Dermis blood vessel endothelial cell (primary cell): ENCODE measurements at regions not wholly inside any gene's neighbourhood (a gene's known extent, or its start where the extent isn't known, plus 50 kb on each side); places are given as distances from the start of the nearest gene placed in this dataset.

Experiments
- DNase-seq: peaks from one replicate; pipeline ENCODE4 v3.0.0; 2010

- DNase-seq, result no peak
Observed at GRCh38 chr3:40593351-40593750, 68.6 kb downstream of the ZNF621 start.

- no peak for DNase-seq
Observed at GRCh38 chr3:40597441-40597840, 72.7 kb downstream of the ZNF621 start.

DNA sequence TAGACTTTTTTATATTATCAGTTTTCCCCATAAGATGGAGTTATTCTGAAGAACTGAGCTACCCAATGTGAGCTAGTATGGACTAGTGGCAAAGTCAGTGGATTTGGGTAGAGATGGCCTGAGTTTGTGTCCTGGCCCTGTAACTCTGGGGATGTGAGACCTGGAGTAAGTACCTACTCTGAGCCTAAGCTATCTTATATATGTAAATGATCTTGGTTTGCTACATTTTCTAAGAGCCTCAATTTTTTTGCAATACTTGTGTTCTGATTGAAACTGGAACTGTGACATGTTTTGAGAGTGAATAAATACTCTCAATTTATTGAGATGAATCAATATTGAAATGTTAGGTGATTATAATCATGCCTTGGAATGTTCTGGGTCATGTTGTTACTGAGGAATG is 73.6 kb downstream of the ZNF621 start:
- DNase-seq, result no peak

GRCh38 chr3:40598962-40599361 is 74.2 kb downstream of the ZNF621 start:
- no peak for DNase-seq

DNA sequence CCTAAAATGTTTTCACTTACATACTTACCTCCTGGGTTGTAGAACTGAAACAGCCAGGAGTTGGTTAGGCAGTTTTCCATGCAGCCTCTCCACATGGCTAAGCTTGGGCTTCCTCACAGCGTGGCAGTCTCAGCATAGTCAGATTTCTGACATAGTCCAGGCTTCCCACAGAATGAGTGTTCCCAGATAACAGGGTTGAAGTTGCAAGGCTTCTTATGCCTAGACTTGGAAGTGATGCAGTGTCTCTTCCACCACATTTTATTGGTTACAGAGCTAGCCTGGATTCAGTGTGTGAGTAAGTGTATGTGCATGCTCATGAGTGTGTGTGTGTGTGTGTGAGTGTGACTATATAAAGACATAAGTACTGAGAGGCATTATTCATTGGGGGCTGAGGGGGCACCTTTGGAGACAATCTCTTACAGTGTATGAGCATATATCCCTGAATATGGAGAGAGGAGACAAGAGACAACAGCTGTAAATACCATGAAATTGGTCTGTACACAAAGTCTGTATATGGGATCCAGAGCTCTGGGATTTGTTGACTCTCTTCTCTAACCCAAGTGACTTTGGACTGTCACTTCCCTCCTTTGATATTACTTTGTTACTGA is 78.1 kb downstream of the ZNF621 start:
- DNase-seq, result no peak

DNA sequence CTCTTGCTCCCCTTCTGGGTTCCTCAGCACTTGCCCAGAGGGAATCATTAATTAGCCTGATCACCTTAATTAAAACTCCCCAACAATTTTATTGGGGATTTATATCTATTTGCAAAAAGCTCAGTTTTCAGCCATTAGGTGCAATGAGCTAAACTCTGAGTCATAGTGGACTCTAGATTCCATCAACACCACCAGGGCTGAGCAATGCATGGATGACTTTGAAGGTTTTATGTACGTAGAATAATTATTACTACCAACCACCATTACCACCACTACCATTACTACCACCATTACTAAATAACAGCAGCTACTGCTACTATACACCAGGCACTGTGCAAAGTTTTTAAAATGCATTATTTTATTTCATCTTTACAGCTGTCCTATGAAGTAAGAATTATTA is 81.2 kb downstream of the ZNF621 start:
- no peak for DNase-seq

- no peak for DNase-seq
Observed at GRCh38 chr3:40608091-40608490, 83.3 kb downstream of the ZNF621 start.

GRCh38 chr3:40613306-40613705 is 88.5 kb downstream of the ZNF621 start:
- no peak for DNase-seq

DNA sequence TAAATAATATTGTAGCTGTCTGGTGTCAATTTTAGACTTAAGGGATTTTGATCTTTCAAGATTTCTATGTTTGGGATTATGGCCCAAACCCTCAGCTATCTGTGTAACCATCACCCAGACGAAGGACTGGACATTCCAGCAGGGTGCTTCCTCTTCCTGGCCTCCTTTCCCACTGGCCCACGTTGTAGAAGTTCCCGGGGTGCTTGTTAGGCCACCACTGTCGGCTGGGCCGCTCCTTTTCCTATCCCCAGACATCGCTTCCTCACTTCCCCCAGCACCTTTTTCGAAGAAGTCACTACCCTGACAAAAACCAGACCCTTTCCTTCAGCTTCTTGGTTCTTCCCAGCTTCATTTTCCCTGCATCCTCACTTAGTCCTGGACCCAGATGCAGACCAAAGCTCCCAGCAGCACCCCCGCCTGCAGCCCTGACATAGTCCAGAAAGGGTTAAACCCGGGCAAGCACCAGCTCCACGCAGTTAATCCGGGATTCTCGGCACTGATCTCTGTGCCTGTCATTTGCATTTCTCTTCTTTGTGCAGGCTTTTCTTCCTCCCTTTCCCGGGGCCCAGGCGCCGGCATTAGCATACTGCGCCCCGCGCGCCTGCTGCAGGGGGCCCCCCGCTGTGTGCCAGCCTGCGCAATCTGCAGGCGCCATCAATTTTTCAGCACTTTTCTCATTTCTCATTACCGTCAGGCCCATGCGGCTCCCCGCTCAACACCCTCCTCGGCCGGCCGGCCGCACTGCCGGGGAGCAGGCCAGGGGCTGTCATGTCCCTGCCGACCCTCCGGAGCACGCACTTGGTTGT is 90.6 kb downstream of the ZNF621 start:
- no peak for DNase-seq

DNA sequence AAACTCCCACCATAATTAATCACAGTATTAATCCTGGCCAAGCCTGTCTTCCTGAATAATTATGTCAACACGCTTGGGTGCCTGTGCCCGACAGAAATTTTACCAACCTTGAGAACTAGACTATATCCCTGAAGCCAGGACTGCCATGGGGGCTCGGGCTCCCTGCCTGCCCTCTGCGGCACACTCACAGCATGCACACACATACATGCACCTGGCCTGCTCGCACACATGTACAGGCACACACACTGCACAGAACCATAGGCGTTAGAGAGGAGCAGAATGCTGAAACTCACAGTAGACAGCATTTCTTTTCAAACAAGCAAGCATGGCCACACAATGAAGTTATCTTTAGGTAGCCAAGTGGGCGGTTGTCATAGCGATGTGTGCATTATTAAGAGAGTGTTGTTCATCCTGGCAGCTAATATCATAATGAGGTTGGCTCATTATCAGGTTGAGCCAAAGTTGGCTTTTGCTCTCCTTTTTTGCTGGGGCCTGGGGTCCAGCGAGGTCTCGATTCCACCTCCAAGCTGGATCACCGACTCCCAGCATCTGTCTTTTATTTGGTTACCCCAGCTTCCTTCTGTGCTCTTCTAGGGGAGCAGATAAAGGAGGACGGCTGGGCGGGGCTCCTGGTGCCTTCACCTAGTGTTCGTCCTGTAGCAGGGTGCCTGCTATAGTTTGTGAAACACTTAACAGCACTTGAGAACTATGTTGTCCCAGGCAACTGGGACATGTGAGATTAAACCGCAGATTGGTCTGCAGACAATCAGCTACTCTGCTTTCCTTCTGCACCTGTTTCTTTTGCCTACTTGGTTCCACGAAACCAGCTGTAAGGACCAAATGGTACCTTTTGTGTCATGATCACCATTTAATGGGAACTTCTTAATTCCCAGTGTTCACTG is 91.4 kb downstream of the ZNF621 start:
- DNase-seq, result no peak

DNA sequence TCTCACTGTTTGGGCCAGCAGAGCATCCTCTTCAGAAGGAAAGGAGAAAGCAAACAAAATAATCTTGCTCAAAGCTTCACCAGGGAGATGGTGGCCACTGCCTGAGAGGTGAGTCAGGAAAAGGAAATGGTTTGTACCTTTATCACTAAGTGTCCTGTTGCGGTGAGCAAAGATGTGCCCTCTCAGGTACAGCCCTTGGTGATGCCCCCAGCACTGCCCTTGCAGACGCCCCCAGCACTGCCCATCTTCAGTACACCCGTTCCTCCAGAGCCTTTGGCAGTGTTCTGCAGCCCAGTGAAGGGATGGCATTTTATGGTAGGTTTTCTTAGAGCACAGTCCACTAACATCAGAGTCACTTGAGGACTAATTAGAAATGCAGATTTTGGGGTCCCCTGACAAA is 92.3 kb downstream of the ZNF621 start:
- no peak for DNase-seq

DNA sequence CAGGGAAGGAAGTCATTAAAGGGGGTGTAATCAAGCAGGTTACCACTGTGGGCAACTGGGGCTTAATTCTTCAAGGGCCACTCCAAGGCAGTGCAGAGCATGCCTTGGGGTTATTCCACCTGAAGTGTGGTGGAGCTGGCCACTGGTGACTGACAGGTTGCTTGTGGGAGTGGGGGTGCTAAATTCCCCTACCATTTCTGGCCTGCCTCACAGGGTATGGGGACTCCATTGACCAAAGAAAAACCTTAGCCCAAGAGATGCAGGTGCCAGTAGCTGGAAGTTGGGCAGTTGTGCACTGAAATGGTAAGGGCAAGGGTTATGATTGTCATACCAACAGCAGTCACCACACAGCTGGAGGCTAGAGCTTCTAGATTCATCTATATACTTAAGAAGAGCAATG is 93.4 kb downstream of the ZNF621 start:
- no peak for DNase-seq

DNA sequence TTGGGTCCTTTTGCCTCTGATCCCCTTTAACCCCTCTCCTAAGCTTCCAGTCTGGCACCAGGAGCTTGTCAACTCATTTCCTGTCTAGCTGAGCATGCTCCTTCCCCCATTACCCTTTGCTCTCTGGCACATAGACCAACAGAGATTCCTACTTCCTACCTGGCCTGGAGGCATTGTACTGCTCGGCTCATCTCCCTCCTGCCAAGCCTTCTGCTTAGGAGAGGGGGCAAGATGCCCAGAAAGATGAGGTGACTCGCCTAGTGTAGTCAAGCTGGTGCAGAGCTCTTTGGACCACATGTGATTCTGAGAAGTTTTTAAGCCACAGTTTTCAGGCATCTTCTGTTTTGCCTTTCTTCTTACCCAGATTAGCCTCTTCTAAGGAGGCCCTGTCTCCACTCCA is 95.4 kb downstream of the ZNF621 start:
- DNase-seq, result no peak

GRCh38 chr3:40621252-40621651 is 96.5 kb downstream of the ZNF621 start:
- no peak for DNase-seq

GRCh38 chr3:40623567-40623966 is 98.8 kb downstream of the ZNF621 start:
- DNase-seq, result no peak

DNA sequence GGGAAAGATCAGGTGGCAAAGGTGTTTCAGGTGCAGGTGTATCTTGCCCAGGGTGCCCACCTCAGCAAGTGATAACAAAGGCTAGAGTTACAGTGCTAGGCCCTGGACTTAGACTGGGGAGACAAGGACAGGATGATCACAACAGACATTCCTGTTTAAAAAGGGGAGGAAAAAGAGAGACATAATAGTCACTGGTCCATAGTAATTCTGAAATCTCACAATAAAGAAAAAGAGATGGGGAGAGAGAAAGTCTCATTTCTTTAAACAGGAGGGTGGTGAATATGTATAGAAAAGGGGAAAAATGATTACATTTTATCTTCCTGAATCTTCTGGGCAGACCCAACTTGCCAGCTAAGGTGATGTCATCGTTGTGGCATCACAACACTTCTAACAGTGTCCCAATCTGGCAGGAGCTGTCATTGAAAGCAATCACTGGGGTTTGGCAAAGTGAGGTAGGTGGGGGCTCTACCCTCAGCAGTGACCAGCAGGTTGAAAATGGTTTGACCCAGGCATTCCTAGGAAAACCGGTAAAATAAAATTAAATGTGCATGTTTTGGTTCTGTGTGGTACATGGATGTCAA is 99.5 kb downstream of the ZNF621 start:
- no peak for DNase-seq

DNA sequence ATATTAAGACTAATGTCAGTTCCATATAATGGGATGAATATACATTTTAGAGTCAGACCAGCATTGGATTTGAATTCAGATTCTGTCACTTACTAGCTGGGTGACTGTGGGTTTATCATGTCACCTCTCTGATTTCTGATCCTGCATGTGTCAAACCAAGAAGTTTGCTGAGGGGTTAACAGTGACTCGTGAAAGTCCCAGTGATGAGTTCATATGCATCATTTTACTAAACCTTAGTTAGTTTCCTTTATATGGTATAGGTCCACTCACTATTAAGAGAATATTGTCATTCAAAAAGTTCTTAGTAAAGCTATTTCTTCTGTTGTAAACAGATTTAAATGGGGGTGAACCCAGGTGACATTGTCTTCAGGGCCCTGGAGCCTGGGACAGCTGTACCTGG is 102.3 kb downstream of the ZNF621 start:
- DNase-seq, result no peak

DNA sequence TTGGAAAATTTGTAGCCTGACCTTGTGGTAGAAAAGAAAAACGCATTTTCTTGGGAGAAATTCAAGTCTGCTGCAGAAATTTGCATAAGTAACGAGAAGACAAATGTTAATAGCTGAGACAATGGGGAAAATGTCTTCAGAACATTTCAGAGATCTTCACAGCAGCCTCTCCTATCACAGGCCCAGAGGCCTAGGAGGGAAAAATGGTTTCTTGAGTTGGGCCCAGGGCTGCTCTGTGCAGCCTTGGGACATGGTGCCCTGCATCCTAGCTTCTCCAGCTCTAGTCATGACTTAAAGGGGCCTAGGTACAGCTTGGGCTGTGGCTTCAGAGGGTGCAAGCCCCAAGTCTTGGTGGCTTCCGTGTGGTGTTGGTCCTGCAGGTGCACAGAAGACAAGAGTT is 104.2 kb downstream of the ZNF621 start:
- no peak for DNase-seq

- DNase-seq, result no peak
Observed at GRCh38 chr3:40631341-40631995, 106.7 kb downstream of the ZNF621 start.

DNA sequence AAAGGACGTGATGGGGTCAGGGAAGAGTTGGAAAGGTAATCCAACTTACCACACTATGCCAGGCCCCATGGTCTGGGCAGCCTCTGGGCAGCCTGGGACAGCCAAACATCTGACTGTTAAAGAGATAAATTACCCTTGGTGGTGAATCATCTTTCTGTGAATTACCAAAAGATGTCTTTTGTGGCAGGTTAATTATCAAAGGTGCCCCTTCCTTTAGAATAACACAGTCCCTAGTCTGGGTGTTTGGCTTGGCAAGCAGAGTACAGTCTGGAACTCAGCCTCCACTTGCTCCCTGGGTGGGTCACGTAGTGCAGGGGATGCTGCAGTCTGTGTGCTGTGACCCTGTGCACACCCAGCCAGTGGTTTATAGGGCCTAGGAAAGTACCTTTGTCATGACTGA is 113.1 kb downstream of the ZNF621 start:
- DNase-seq, result no peak

GRCh38 chr3:40639006-40639405 is 114.2 kb downstream of the ZNF621 start:
- DNase-seq, result no peak

DNA sequence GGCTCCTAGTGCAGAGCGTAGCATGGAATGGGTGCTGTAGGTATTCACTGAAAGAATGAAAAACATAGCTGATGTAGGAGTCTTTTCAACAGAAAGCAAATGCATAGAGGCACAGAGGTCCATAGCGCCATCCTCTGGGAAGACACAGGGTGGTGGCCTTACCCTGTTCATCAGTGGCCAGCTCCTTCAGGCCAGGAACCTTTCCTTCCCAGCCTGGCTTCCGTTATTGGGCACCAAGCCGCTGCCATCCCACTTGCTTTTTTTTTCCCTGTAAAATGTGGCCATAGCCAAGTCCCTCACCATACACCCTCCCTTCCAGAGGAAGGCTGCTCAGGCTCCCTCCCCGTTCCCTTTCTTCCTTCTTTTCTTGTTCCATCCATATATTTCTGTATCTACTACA is 118.1 kb downstream of the ZNF621 start:
- no peak for DNase-seq

DNA sequence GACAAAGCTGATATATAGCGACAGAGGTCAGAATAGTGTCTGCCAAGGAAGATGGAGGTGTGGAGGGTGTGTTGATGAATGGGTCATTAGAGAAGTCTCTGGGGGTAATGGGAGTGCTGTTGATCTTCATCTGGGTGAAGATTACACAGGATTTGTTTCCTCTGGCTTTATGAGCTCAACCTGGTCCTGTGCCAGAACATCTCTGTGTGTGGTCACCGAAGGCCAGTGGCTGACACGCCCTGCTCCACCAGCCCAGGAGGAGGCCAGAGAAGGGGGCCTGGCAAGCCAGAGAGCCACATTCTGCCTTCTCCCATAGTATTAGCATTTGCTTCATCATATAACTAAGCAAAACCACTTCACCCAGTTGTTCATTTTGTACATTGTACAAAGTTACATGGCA is 121.1 kb downstream of the ZNF621 start:
- DNase-seq, result no peak
